Astrocyte (in vitro differentiated cells and primary cell): ENCODE measurements at regions not wholly inside any gene's neighbourhood (a gene's known extent, or its start where the extent isn't known, plus 50 kb on each side); places are given as distances from the start of the nearest gene placed in this dataset.

Source experiments
- DNase-seq: peaks from one replicate; pipeline ENCODE4 v3.0.0-alpha.2; 2010; ENCODE audit warnings: low read depth
- FAIRE-seq: peaks from 2 replicates; lab custom pipeline; 2011; peaks lifted over from hg19 to GRCh38; lab: Jason Lieb, UNC
- H2AFZ ChIP-seq: 2 replicates; pipeline ENCODE4 v1.6.0; 2012; ENCODE audit warnings: low read depth, low read length, inconsistent platforms
- H3K27ac ChIP-seq: 2 replicates; pipeline ENCODE4 v1.5.1; 2011; ENCODE audit warnings: low read depth, low read length, inconsistent platforms
- H3K27me3 ChIP-seq: 2 replicates; pipeline ENCODE4 v1.6.0; 2011; ENCODE audit warnings: low read length, inconsistent platforms; ENCODE audit not compliant: insufficient read depth
- H3K36me3 ChIP-seq: 2 replicates; pipeline ENCODE4 v1.5.1; 2011; ENCODE audit warnings: low read length, inconsistent platforms; ENCODE audit not compliant: insufficient read depth
- H3K4me1 ChIP-seq: 2 replicates; pipeline ENCODE4 v1.5.1; 2011; ENCODE audit warnings: low read length, inconsistent platforms; ENCODE audit not compliant: insufficient read depth
- H3K4me2 ChIP-seq: 2 replicates; pipeline ENCODE4 v1.6.0; 2012; ENCODE audit warnings: low read length, inconsistent platforms
- H3K4me3 ChIP-seq: 2 replicates; pipeline ENCODE4 v1.5.1; 2011; ENCODE audit warnings: low read depth, mild to moderate bottlenecking, low read length, inconsistent platforms; ENCODE audit not compliant: insufficient read depth
- H3K79me2 ChIP-seq: 2 replicates; pipeline ENCODE4 v1.6.0; 2012; ENCODE audit warnings: mild to moderate bottlenecking, low read length, inconsistent platforms; ENCODE audit not compliant: insufficient read depth
- H3K9ac ChIP-seq: 2 replicates; pipeline ENCODE4 v1.6.0; 2012; ENCODE audit warnings: mild to moderate bottlenecking, low read length, inconsistent platforms
- H3K9me3 ChIP-seq: 2 replicates; pipeline ENCODE4 v1.5.1; 2012; ENCODE audit warnings: low read depth, mild to moderate bottlenecking, low read length, inconsistent platforms; ENCODE audit not compliant: insufficient read depth
- H4K20me1 ChIP-seq: 2 replicates; pipeline ENCODE4 v1.6.0; 2012; ENCODE audit warnings: low read length, inconsistent platforms; ENCODE audit not compliant: insufficient read depth
- H3K27ac Mint-ChIP-seq: one replicate; pipeline ENCODE4 v1.8.0; 2021; ENCODE audit warnings: mild to moderate bottlenecking, mixed read lengths; ENCODE audit not compliant: unreplicated experiment
- H3K27me3 Mint-ChIP-seq: one replicate; pipeline ENCODE4 v1.8.0; 2021; ENCODE audit warnings: low read depth, mixed read lengths; ENCODE audit not compliant: unreplicated experiment
- H3K36me3 Mint-ChIP-seq: one replicate; pipeline ENCODE4 v1.8.0; 2021; ENCODE audit warnings: low read depth, mixed read lengths; ENCODE audit not compliant: unreplicated experiment
- H3K4me1 Mint-ChIP-seq: one replicate; pipeline ENCODE4 v1.8.0; 2021; ENCODE audit warnings: low read depth, mixed read lengths; ENCODE audit not compliant: unreplicated experiment
- H3K4me3 Mint-ChIP-seq: one replicate; pipeline ENCODE4 v1.8.0; 2021; ENCODE audit warnings: mild to moderate bottlenecking, moderate library complexity, mixed read lengths; ENCODE audit not compliant: unreplicated experiment
- H3K9me3 Mint-ChIP-seq: one replicate; pipeline ENCODE4 v1.8.0; 2021; ENCODE audit warnings: mild to moderate bottlenecking, mixed read lengths; ENCODE audit not compliant: unreplicated experiment
- EZH2 ChIP-seq: IDR thresholded peaks from 2 replicates; pipeline ENCODE4 v1.6.1; 2012; ENCODE audit warnings: mild to moderate bottlenecking, low read length, inconsistent platforms; ENCODE audit not compliant: insufficient read depth
- TF ChIP-seq, protein P1 (sequence below): IDR thresholded peaks from 2 replicates; pipeline ENCODE4 v1.5.1; 2011; ENCODE audit warnings: low read depth, mild to moderate bottlenecking, inconsistent platforms, low read length, moderate library complexity; ENCODE audit not compliant: insufficient read depth

DNA sequence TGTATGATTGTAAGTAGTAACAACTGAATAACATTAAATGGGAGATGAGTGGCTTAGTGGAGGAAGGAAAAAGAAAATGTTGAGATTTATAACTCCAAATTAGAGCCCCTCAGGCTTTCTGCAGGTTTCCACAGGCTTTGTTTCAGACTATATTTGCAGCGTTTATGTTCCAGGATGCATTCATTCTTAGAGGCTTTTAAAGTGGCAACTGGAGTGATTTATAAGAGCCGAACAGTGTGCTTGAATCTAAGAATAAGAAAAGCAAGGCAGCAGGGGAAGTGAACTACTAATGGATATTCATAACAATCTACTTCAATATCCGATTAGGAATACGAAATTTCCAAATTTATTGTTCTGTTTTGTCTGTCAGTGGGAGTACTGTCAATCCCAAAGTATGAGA, 91.0 kb downstream of the UFM1 start:
- Histone ChIP-seq H3K4me1 (no peaks in the 10 kb centered on the region), H3K27me3 (no peaks in the 10 kb centered on the region), H3K36me3 (no peaks in the 10 kb centered on the region), H2AFZ (no peak overlapping the region), H3K4me3 (no peak overlapping the region), H3K9ac (no peak overlapping the region), H3K9me3 (no peaks in the 10 kb centered on the region), H3K79me2 (no peaks in the 10 kb centered on the region), H3K27ac (no peak overlapping the region), H4K20me1 (no peaks in the 10 kb centered on the region), H3K4me2 (no peak overlapping the region)
- no peak overlapping the region for H3K4me3 Mint-ChIP-seq
- no peaks in the 10 kb centered on the region for H3K9me3 Mint-ChIP-seq
- no peaks in the 10 kb centered on the region for H3K4me1 Mint-ChIP-seq
- H3K36me3 Mint-ChIP-seq = no peaks in the 10 kb centered on the region
- FAIRE-seq (no peak), DNase-seq (no peak)
- no peaks in the 10 kb centered on the region for H3K27me3 Mint-ChIP-seq
- no peak overlapping the region for H3K27ac Mint-ChIP-seq
- TF ChIP-seq EZH2 = no peak
- TF ChIP-seq, protein P1, sequence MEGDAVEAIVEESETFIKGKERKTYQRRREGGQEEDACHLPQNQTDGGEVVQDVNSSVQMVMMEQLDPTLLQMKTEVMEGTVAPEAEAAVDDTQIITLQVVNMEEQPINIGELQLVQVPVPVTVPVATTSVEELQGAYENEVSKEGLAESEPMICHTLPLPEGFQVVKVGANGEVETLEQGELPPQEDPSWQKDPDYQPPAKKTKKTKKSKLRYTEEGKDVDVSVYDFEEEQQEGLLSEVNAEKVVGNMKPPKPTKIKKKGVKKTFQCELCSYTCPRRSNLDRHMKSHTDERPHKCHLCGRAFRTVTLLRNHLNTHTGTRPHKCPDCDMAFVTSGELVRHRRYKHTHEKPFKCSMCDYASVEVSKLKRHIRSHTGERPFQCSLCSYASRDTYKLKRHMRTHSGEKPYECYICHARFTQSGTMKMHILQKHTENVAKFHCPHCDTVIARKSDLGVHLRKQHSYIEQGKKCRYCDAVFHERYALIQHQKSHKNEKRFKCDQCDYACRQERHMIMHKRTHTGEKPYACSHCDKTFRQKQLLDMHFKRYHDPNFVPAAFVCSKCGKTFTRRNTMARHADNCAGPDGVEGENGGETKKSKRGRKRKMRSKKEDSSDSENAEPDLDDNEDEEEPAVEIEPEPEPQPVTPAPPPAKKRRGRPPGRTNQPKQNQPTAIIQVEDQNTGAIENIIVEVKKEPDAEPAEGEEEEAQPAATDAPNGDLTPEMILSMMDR = no peak

DNA sequence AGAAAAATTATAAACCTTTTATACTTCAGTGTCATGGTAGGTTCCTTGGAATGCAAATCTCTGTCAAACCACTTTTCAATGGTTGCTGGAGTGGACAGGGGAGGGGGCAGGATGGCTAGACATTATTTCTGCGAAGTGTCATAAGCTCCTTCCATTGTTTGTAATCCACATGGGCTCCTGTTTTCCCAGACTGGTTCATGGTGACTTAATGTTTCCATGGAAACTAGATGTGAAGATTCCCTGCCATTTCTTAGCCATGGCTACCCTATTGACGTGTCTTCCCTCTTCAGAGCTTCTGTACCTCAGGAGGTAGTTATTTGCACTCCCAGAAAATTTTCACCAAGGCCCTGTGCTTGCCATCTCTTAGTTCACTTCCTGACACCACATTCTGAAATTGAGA, 95.3 kb downstream of the UFM1 start:
- H3K9me3 Mint-ChIP-seq = no peaks in the 10 kb centered on the region
- no peak for TF ChIP-seq EZH2
- TF ChIP-seq, protein P1 = no peak
- no peaks in the 10 kb centered on the region for H3K36me3 Mint-ChIP-seq

DNA sequence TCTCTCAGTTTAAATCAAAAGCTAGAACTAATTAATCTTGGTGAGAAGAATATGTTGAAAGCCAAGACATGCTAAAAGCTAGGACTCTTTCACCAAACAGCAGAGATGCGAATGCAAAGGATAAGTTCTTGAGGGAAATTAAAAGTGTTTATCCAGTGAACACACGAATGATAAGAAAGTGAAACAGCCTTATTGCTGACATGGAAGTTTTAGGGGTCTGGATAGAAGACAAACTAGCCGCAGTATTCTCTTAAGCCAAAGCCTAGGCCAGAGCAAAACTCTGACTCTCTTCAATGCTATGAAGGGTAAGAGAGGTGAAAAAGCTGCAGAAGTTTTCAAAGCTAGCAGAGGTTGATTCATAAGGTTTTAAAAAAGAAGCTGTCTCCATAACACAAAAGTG, 103.0 kb downstream of the UFM1 start:
- Histone ChIP-seq H3K4me2 (no peak overlapping the region), H3K27ac (no peak overlapping the region), H3K9me3 (no peaks in the 10 kb centered on the region), H3K4me1 (no peaks in the 10 kb centered on the region), H3K79me2 (no peaks in the 10 kb centered on the region), H2AFZ (no peak overlapping the region), H3K36me3 (no peaks in the 10 kb centered on the region), H4K20me1 (no peaks in the 10 kb centered on the region), H3K9ac (no peak overlapping the region), H3K27me3 (no peaks in the 10 kb centered on the region), H3K4me3 (no peak overlapping the region)
- Mint-ChIP-seq H3K27ac (no peak overlapping the region), H3K9me3 (no peaks in the 10 kb centered on the region), H3K4me3 (no peak overlapping the region), H3K36me3 (no peaks in the 10 kb centered on the region), H3K4me1 (no peaks in the 10 kb centered on the region), H3K27me3 (no peaks in the 10 kb centered on the region)
- no peak for DNase-seq
- no peak for TF ChIP-seq EZH2
- TF ChIP-seq, protein P1 = no peak
- FAIRE-seq = no peak

More for the DNA sequence above, 95.3 kb downstream of the UFM1 start:
- Histone ChIP-seq H3K79me2 (no peaks in the 10 kb centered on the region), H2AFZ (no peak overlapping the region), H3K4me1 (no peaks in the 10 kb centered on the region), H3K36me3 (no peaks in the 10 kb centered on the region), H3K4me3 (no peak overlapping the region), H3K9ac (no peak overlapping the region), H3K27me3 (no peaks in the 10 kb centered on the region), H3K4me2 (no peak overlapping the region), H3K9me3 (no peaks in the 10 kb centered on the region), H4K20me1 (no peaks in the 10 kb centered on the region), H3K27ac (no peak overlapping the region)
- Mint-ChIP-seq H3K27ac (no peak overlapping the region), H3K27me3 (no peaks in the 10 kb centered on the region), H3K4me1 (no peaks in the 10 kb centered on the region), H3K4me3 (no peak overlapping the region)
- FAIRE-seq (no peak), DNase-seq (no peak)
